GM21526 (cell line): ENCODE measurements at regions not wholly inside any gene's neighbourhood (a gene's known extent, or its start where the extent isn't known, plus 50 kb on each side); places are given as distances from the start of the nearest gene placed in this dataset.
"Not testable (repeated sequence)": the region's sequence is repeated elsewhere in the genome, so short reads cannot be mapped to it uniquely, and the experiment has no call there.

Experiments used
- ATAC-seq: cut with Tn5 transposase; IDR thresholded peaks from one replicate; pipeline ENCODE4 v1.9.1; 2021; ENCODE audit warnings: moderate library complexity; ENCODE audit not compliant: unreplicated experiment, low FRiP score

DNA sequence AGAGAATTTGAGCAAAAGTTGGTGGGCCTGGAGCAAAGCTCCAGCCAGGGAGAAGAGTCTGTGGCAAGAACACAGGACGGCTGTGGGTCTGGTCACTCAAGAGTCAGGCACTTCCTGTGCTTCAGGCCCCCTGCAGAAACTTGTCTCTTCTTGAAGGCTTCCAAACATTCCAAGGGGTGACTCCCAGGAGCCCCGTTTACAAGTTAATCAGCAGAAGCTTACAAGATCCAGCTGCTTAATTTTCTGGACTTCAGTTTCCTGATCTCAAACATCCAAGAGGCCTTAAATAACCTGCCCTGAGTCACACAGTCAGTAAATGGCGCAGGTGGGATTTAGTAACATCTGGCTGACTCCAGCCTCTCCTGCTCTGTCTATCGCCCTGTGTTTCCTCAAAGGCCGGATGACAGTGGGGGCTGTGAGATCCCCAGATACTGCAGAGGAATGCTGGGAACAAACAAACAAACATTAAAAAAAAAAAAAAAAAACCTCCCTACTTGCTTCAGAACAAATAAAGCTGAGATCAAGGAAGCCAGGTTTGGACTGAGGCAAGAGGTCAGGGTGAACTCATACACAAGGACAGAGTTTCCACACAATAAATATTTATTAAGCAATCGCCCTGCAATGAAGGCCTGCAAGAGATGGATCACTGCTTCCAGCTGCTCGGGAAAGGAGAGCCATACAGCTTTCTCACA lies 175.4 kb upstream of the RFC3 start:
- no peak for ATAC-seq

DNA sequence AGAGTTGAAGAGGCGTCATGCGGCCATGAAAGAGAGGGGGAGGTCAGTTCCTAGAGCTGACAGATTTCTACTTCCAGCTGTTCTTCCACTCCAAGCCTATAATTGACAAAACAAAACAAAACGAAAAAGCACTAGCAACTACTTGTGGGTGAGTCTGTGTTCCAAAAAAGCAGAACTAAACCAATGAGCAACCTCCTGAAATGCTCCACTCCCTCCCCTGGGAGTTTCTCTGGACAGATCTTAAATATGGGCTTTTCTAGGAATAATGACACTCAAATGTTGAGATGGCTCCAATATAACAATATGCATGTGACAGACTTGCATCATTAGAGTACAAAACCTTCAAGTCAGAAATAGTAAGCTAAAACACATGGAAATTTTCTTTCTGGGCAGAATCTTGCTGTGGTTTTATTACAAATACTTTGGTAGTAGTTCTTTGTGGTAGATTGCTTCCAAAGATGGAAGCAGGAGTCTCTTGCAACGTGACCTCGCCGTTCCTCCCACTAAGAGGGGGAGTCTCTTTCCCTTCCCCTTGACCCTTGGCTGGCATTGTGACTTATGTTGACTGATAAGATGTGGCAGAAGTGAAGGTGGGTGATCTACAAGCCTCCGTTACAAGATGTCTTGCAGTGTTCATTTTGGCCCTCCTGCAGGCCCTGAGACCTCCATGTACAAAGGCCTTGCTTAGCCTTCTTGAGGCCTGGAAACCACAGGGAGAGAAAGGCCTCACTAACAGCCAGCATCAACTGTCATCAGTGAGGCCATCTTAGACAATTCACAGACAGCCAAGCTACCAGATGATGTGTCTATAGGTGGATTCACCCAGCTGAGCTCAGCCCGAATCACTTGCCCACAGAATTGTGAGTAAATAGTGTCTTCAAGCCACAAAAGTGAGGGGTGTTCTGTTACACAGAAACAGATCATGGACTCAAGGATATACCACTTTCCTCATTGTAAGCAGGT lies 173.1 kb upstream of the RFC3 start:
- ATAC-seq = no peak

DNA sequence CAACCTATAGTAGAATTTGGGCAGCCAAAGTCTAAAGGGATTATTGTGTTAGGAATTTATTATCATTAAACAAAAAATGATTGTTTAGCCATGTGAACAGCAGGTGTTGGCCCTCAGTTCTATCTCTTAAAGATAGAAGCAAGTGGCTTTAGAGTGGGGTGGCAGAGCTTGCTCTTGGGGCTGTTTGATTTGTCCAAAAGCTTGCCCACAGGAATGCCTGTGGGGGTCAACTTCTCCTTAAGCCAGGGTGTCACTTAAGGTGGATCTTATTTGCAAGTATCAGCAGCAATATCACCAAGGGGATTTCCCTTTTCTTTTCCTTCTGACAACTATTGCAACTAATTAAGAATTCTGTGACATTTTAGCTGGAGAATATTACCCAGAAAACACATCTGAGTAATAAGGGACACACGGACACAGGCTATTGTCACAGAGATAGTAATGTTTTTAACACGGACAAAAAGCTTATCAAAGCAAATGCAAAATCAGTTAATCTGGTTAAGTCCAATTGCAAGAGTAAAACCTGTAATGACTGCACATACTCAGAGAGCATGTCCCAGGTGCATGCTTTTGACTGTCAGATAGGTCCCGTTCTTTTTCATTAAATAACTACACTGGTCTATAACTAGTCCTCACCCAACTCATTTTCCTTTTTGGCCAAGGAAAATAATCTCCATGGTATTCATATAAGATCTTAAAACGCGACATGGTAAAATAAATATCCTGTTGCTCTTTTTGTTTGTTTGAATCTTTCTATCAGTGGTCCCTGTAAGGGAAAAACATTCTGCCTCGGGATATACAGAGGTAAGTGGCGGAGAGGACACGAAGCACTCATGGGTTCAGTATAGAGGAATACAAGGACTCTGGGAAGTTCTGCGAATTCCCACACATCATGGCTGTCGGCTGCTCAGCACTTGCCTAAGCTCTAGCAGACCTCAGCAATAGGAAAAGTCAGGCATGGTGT lies 172.1 kb upstream of the RFC3 start:
- ATAC-seq = no peak

DNA sequence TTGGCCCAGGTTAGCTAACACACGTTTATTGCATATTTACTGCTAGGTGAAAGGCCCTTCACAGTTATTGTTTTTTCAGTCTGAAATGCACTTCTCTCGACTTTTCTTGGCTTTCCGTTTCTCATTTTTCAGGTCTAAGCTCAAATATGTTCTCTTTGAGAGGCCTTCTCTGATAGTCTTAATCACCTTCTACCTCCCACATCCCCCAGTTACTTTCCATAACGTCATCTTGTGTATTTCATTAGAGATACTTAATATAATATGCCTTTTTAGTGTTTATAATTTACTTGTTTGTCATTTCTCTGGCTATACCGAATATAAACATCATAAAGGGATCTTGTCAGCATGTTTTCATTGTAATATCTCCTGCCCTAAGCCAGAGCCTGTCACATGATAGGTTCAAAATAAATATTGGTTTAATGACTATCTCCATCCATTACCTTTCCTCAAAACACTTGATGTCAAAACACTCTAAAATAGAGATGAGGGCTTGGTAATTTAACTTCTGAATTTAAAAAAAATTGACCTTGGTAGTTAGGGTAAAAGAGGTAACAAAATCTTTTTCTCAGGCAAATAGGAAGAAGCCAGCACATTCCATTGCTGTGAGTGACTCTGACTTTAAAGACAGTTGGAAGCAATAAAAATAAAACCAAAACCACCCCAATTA lies 168.6 kb upstream of the RFC3 start:
- ATAC-seq = no peak

DNA sequence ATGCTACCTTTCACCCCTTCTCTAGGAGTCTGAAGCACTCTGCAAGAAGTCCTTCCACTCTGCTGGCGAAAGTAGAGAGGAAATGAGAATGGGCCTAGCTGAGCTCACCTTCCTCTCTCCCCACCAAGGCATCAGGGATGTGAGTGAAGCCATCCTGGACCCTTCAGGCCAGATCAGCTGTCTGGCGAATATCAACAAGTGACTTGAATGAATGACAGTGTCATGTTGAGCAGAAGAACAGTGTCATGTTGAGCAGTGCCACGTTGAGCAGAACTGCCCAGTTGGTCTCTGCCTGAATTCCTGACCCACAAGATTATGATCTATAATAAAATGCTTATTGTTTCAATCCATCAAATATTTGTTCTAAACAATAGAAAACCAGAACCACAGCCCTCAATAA lies 166.2 kb upstream of the RFC3 start:
- ATAC-seq = no peak

DNA sequence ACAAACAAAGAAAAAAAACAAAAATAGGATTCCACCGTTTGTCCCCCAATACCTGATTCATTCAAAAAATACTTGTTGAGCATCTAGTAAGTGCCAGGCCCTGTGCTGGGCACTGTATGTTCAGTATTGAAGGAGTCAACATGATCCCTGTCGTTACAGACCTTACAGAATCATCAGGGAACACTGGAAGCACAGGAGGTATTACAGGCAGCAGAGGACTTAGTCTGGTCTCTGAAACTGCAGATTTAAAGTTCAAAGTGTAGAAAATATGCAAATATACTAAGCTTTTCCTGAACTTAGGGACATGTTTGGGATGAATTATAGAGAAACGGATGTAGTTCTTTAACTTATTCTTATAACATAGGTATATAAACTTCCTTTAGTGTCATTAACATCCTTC lies 160.7 kb upstream of the RFC3 start:
- ATAC-seq = no peak

DNA sequence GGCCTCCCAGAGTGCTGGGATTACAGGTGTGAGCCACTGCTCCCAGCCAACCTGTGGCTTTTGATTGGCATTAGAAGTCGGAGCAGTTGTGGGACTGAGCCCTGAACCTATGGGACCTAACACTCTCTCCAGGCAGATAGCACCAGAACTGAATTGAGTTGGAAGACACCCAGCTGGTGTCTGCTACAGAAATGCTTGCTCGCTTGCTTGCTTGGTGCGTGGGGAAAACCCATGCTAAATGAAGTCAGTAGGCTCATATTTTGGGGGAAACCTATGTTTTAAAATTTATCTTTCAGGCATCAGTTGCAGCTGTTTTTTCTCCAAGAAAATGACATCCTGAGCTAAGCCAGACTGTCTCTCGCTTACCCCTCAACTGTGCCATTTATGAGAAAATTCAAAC lies 158.5 kb upstream of the RFC3 start:
- no peak for ATAC-seq

DNA sequence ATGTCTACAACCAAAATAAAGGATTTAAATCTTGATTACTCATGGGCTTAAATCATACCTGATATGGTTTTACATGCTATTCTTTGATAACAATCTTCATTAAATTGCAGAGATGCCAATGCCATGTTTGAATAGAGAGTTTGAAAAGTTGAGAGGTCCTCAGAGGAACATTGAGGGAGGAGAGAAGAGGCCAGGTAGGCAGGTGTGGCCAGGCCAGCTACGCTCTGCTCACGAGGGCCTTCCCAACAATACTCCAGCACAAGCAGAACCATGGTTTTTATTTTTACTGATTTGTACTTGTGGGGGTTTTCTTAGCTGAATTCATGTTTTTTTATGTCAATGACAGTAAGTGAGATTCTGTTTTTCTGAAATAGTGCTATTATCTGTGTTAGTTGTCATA lies 158.1 kb upstream of the RFC3 start:
- ATAC-seq = no peak

DNA sequence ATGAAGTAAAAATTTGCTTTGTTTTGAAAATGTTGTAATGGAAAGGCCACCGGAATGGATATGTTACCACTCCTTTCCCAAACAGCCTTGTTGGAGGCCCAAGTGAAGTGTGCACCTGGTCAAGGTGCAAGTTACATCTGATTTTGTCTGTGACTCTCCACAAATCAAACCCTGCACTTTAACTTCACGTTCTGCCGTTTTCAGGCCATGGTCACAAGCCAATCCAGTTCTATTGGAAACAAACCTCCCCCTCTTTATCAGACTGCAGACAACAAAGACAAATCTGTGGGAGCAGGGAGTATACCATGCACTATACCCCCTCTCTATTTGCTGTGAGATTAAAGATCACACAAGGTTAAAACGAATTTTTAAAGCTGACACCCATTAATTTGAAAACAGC lies 155.6 kb upstream of the RFC3 start:
- no peak for ATAC-seq

DNA sequence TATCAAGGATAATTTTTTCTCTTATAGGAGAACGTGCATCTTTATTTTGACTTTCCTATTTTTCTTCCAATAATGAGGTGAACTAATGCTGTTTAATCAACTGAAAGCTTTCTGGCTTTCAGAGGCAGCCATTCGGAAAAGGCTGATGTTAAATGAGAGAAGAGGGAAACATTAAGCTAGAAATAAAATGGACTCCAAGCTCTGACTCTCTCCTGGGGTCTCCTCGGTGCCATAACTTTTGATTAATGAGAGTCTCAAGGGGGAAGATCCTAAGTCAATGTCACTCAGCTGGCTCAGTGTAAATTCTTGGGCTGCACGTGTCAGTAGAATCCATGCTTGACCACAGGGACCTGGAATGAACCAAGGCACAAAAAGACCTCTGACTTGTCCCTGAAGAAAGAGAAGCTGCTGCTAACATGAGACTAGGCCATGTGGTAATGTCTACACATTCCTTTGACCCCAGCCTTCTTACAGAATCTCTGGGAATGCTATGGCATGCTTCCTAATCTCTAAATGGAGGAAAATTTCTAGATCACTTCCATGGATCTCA lies 152.2 kb upstream of the RFC3 start:
- ATAC-seq = no peak

DNA sequence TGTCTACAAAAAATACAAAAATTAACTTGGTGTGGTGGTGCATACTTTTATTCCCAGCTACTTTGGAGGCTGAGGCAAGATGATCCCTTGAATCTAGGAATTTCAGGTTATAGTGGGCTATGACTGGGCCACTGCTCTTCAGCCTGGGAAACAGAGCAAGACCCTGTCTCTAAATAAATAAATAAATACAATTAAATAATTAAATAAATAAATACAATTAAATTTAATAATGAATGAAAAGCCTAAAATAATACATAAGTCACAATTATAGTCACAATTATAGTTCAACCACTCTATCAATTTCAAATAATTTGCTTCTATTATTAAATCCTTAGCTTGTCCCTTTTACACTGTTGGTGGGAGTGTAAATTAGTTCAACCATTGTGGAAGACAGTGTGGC lies 146.4 kb upstream of the RFC3 start:
- no peak for ATAC-seq

DNA sequence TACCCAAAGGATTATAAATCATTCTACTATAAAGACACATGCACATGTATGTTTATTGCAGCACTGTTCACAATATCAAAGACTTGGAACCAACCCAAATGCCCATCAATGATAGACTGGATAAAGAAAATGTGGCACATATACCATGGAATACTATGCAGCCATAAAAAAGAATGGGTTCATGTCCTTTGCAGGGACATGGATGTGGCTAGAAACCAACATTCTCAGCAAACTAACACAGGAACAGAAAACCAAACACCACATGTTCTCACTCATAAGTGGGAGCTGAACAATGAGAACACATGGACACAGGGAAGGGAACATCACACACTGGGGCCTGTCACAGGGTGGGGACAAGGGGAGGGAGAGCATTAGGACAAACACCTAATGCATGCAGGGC lies 145.9 kb upstream of the RFC3 start:
- ATAC-seq = not testable (repeated sequence)

DNA sequence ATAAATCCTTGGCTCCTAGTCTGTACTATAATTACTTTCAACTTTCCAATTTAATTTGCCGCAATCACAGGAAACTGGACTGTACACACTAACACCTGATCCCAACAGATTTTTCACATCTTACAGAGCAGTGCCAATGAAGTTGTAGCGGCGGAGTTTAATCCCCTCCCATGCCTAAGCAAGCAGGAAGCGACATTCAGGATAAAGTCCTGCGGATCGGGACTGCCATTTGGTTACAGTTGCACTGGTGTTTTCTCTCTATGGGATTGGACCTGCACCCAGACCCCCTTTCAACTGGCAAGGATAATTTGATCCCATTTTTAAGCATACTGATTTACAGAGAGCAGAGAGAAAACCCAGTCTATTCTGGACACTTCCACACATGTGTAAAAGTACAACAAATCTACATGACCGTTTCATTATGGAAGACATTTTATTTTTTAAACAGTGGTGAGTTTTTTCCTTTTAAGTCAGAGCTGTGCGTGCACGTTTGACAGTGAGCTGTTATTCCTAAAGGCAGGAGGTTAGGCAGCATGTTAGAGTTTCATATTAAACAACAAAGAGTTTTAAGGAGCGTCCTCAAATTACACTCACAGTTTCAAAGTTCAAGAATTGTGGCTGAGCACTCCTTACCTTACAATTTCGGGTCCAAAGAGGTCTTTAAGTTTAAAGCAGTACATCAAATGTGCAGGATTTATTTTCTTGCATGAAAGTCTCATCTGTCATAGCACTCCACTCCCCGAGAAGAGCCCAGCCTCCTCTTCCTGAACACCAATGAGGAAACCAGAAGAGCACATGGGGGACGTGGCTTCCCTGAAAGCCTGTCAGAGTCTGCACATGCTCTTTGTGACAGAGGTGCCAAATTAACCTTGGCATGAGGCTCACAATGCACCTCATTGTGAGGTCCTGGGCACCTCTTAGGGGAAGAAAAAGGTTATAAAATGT lies 141.6 kb upstream of the RFC3 start:
- no peak for ATAC-seq

DNA sequence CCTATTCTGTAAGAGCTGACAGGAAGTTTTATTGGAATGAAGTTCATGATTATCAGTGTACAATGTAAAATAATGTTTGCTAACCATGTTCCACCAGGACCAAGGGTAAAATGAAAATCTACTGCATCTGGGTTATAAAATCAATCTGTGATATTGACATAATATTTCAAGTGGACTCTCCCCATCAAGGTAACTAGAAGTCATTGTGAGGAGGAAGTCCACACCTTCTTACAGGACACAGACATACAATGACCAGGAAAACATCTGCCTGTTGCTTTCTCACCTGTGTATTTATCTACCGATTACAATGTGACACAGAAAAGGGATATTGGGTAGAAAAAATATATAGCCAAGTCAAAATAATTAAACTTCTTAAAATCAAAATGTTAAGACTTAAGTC lies 140.7 kb upstream of the RFC3 start:
- no peak for ATAC-seq

DNA sequence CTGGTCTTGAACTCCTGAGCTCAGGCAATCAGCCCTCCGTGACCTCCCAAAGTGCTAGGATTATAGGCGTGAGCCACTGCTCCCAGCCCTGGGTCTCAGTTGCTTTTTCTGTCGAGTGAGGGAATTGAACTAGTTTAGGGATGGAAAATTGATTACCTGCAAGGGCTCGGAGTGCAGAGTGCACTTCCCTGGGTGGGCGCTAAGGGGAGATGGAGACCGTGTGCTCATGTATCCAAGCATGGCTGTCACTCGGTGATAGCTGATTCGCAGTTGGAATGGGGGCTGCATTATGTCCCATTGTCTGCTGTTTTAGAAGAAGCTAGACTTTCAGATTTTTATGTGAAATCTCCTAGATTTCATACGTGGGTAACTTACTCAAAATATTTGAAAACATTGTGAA lies 139.9 kb upstream of the RFC3 start:
- no peak for ATAC-seq

DNA sequence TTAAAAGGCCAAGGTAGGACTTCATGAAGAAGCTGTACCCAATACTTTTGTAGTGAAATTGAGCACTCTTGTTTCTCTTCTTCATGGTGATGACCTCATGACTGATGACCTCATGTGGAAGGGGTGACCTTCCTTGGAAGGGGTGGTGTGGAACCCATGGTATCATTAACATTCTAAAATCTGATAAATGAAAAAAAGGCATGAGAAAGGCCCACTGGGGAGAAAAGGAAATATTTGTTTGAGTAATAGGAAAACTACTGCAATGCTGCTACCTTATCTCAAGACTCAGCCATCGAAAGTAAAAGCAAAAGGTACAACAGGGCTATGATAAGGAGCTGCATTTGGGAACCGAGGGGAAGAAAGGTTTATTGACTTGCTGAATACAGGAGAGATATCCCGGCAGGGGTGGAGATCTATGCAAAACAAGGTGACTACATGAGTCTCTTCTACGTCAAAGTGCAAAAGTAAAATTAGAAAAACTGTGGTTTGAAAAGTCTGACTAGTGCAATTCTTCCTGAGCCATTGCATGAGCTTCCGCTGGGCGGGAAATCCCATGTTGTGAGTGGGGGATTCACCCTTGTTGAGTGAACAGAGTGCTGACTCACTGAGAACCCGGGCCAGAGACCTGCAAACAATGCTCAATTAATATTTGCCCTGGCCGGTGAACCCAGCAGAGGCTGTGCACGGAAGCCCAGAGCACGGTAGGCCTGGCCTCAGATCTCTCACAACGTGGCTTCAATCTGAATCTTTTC lies 138.9 kb upstream of the RFC3 start:
- ATAC-seq = peak; percentile 91

DNA sequence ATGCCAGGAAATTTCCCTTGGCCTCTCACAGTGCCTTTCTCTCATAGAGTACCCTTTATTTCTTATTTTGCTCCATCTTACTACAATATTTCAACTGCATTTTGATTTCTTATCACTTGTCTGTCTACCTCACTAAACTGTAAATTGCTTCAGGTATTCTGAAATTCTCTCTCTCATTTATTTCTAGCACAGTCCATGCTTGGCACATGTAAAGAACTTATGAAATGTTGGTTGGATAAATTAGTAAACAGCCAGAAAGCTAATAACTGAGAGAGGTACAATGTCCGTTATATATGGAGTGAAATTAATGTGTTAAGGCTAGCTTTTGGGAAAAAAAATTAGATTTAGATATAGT lies 138.3 kb upstream of the RFC3 start:
- no peak for ATAC-seq

DNA sequence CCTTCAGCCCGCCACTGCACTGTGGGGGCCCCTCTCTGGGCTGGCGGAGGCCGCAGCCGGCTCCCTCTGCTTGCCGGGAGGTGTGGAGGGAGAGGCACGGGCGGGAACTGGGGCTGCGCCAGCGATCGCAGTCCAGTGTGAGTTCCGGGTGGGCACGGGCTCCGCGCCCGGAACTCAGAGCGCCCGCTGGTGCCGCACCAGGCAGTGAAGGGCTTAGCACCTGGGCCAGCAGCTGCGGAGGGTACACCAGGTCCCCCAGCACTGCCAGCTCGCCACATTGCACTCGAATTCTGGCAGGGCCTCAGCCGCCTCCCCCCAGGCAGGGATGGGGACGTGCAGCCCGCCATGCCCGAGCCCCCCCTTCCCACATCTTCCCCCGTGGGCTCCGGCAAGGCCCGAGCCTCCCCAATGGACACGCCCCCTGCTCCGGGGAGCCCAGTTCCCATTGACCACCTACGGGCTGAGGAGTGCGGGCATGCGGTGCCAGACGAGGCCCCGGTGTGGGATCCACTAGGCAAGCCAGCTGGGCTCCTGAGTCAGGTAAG lies 135.9 kb upstream of the RFC3 start:
- ATAC-seq = no peak
